GM21825 (cell line): ENCODE measurements at regions not wholly inside any gene's neighbourhood (a gene's known extent, or its start where the extent isn't known, plus 50 kb on each side); places are given as distances from the start of the nearest gene placed in this dataset.
"Not testable (repeated sequence)": the region's sequence is repeated elsewhere in the genome, so short reads cannot be mapped to it uniquely, and the experiment has no call there.

Experiments
- ATAC-seq: cut with Tn5 transposase; IDR thresholded peaks from one replicate; pipeline ENCODE4 v1.9.1; 2021; ENCODE audit warnings: mild to moderate bottlenecking, moderate library complexity; ENCODE audit not compliant: unreplicated experiment

DNA sequence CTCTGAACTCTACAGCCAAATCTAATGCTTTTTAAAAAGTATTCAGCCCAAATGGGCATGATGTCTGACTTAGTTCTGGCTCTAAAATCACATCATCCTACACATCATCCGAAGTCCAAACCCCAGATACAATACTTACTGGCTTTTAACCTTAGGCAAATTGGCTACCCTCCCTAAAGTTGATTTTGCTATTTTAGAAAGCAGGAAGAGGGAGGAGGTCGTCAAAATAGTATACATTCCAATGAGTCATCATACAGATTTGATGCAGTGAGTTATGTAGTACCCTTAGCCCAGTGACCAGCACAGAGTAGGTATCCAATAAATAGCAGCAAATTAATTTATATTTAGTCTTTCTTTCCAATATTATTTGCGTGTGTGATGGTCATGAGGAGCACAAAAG, 582.0 kb upstream of the TUSC1 start:
- no peak for ATAC-seq

DNA sequence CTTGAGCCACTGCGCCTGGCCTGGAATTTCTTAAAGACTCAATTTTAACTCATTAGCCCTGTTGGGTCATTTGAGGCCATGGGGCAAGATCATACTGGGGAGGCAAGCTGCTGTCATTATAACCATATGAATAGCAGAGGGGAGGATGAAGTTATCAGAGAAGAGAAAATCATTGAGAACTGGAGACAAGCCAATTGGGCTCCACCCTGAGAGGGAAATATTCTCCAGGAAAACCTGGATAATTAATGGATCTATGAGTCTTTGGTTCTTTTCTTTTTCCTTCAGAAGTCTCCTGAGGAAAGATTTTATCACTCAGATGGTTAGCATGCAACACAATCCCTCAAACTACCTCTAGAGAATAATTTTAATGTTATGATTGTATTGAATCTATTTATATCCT, 569.6 kb upstream of the TUSC1 start:
- ATAC-seq, result no peak

DNA sequence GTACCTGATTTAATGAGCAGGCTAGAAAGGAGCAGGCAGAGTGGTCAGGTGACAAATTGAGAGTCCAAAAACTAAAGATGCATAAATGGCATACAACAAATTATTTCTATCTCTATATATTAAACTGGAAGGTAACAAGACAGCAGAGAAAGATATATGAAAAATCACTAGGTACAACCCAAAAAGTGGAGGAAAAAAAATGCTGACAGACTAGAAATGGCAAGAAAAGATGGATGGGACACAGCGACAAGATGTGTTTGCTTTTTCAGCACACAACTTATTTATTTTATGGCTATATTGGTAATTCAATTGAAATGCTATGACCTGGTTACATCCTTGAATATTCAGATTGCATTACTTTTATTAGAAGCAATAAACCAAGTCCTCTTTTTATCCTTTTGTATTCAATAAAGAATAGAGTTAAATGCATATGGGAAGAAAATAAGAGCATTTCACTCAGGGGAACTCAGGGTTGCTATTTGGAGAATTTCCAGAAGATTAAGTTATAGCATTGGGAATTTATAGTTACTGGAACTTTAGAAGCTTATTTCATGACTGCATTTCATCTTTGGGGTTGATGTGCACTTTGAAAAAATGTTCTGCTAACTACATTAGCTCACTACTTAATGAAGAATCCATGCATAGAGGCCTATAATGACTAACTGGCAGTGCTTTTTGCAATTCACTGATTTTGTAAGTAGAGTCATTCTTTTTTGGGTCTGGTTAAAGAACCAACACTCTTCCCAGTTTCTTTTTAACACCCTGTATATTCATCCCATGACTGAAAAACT, 566.6 kb upstream of the TUSC1 start:
- ATAC-seq, result no peak

DNA sequence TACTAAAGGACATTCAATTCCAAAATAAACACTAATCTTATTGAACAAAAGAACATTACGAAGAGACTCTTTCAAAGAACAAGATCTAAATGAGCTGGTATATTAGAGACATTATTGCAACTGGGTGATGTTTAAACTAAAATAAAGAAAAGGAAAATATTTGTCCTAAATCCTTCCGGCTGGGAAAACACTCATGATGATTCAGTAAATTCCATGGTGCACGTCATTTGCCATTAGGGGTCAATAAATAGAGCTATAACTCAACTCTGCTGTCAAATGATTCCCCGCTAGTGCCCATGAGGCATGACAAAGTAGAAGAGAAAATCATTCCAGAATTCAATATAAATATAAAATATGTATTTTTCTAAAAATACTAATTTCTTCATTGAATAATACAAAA, 565.5 kb upstream of the TUSC1 start:
- ATAC-seq, result no peak

- no peak for ATAC-seq
These were observed 564.9 kb upstream of the TUSC1 start for GRCh38 chr9:26243029-26243697.

DNA sequence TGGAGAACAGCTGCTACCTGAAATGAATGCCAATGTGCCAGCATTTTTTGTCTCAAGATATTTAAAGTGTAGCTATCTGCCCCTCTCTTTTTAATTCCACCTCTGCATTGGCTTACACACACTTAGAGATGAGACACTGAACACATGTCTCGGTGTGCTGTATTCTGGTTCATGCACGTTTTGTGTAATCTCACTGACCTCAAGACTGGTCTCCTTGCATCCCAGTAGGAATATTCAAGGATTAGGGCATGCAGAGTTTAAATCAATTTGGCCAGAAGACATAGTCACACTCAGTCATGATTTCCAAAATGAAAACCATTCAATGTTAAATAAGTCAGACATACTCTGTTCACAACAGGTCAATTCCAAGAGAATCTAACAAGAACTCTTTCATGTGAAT, 561.8 kb upstream of the TUSC1 start:
- no peak for ATAC-seq

DNA sequence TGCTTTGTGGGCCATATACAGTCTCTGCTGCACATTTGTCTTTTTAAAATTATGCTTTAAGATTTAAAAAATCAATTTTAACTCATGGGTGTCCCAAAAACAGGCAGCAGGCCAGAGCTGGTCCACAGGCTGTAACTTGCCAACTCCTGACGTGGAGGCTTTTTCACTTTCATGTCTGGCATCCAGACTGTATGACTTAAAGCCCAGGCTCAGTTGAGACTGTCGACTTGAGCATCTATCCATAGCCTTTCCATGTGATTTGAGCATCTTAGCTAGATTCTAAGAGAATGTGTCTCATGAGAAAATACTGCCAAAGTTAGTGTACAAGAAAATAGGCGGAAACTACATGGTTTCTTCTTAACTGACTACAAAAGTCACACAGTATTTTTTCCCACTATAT, 559.0 kb upstream of the TUSC1 start:
- ATAC-seq, result no peak

- ATAC-seq, result no peak
These were observed 556.6 kb upstream of the TUSC1 start for GRCh38 chr9:26234865-26235264.

GRCh38 chr9:26231391-26231790, 553.1 kb upstream of the TUSC1 start:
- no peak for ATAC-seq

DNA sequence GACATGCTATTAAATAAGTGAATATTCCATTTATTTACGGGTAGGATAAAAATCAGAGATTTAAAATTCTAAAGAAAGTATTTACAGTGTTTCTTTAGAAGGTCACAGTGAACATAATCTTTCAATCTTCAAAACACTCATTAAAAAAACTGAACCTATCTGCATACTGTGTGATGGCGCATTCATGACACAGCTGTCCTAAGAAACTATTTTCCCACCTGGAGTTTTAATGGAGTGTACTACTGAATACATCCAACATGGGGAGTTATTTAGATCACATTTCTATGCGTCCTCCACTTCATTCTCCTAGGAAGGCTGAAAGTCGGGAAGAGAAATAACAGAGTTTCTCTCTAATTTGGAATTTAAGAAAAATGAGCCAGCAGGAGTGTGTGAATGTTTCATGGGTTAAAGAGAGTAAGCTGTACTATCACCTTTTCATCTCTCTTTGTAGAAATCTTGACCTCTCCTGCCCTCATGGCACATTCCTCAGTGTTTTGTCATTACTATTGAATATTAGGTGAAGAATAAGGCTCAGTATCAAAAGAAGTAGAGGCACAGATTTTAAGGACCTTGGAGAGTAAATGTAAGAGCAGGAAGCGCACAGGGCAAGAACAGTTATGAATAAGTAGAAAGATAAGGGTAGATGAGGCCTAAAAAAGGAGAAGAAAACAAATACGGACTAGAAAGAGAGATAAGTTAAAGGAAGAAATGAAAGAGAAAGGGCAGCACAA, 551.2 kb upstream of the TUSC1 start:
- ATAC-seq, result no peak

GRCh38 chr9:26228273-26228672, 550.0 kb upstream of the TUSC1 start:
- ATAC-seq, result no peak

GRCh38 chr9:26221290-26221689, 543.0 kb upstream of the TUSC1 start:
- ATAC-seq, result no peak

DNA sequence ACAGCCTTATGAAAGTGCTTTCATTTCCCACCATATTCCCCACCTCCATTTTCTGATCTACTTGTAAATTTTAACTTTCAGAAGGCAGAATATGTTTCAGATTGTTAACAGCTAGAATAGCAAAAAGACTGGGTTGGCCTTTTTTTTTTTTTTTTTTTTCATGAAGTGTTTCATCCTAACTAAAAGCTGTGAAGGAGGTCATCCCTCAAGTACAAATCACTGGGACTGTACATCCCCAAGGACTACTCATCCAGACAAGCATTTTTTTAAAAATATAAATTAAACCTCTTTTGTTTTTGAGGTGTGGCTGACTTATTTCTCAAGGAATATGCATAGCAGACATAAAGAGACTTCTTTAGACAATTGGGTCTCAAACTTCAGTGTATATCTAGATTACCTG, 542.1 kb upstream of the TUSC1 start:
- ATAC-seq, result no peak

- no peak for ATAC-seq
These were observed 541.7 kb upstream of the TUSC1 start for GRCh38 chr9:26219961-26220360.

- ATAC-seq, result no peak
These were observed 538.5 kb upstream of the TUSC1 start for GRCh38 chr9:26216702-26217101.

DNA sequence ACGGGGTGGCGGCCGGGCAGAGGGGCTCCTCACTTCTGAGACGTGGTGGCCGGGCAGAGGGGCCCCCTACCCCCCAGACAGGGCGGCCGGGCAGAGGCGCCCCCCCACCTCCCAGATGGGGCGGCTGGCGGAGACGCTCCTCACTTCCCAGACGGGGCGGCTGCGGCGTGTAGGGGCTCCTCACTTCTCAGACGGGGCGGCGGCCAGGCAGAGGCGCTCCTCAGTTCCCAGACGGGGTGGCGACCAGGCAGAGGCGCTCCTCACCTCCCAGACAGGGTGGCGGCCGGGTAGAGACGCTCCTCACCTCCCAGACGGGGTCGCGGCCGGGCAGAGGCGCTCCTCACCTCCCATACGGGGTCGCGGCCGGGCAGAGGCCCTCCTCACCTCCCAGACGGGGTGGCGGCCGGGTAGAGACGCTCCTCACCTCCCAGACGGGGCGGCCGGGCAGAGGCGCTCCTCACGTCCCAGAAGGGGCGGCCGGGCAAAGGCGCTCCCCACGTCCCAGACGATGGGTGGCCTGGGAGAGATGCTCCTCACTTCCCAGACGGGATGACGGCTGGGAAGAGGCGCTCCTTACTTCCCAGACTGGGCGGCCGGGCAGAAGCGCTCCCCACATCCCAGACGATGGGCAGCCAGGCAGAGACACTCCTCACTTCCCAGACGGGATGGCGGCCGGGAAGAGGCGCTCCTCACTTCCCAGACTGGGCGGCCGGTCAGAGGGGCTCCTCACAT, 536.6 kb upstream of the TUSC1 start:
- ATAC-seq, result not testable (repeated sequence)

DNA sequence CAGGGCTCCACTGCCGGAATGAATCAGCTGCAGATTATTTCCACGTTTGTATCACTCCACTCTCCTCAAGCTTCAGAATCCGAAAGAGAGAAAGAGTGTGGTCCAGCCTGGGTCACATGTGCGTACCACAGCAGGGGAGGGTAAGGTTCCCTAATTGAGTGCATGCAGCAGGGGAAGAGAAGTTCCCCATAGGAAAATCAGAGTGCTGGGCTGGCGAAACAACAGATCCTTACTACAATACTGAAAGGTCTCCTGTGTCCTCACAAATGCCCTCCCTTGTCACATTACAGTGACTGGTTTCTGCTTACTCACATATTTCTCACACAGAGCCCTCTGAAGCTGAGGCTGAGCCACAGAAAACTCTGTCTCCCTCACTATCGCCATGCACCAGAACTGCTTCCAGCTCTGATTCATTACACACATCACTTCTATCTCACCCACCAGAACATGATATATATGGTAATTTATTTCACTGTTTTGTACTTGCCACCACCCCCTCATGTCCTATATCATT, 532.2 kb upstream of the TUSC1 start:
- no peak for ATAC-seq

DNA sequence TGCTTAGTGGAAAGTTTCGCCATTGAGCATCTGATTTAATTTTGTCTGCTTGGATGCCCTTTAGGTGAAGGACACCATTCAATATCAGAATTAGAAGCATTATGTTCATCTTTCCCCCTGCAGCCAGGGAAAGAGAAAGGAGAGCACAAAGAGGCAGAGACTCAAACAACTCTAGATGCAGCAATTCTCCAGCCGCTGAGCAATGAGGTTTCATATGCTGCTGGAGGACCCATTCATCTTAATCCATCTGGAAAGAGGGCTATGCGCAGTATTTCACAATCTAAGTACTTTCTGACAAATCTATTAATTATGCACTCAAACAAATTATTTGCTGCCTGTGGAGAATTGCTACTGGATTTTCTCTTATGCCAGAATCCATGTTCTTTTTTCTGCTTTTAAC, 527.0 kb upstream of the TUSC1 start:
- ATAC-seq, result no peak

DNA sequence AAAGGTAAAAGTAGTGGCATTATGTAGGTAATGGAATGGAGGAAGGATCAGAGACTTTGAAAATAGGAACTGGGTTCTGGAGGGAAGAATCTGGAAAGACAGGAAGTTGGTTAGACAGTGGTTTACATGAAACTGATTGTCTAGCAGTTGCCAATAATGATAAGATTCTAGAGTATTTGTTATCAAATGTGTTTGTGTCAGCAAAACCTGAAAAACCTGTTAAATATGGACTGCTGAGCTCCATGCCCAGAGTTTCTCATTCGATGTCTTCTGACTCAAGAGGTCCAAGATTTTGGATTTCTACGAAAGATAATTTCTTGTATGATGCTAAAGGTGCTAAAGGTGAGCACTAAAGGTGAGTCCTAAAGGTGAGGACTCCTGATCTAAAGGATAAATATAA, 515.0 kb upstream of the TUSC1 start:
- ATAC-seq, result no peak

GRCh38 chr9:26191711-26192110, 513.5 kb upstream of the TUSC1 start:
- ATAC-seq, result no peak

DNA sequence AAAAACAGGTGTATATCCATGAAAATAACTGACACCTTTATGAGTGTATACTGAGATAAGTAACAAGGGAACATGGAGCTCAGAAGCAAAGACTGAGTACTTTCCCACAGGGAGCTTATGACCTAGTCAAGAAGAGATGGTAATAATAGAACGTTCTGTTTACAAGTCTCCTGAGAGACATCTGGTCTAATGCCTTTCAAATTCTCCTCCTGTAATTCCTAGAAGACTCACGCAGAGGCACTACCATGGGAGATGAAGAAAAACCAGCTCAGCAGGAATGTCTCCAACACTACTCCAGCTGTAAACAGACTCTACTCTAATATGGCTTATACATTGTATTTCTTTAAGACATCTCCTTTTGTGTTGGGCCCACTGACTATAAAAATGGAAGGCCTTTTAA, 503.6 kb upstream of the TUSC1 start:
- ATAC-seq, result no peak
